DMS153 (cell line): ENCODE measurements at regions not wholly inside any gene's neighbourhood (a gene's known extent, or its start where the extent isn't known, plus 50 kb on each side); places are given as distances from the start of the nearest gene placed in this dataset.
A peak's percentile ranks its signal among the peaks of the same experiment; 100 is the strongest.
"Not testable (repeated sequence)": the region's sequence is repeated elsewhere in the genome, so short reads cannot be mapped to it uniquely, and the experiment has no call there.

Experiments
- DNase-seq: peaks from one replicate; lab custom pipeline; 2025; lab: John Stamatoyannopoulos, UW

- no peak for DNase-seq
These were observed 212.6 kb upstream of the POGK start for GRCh38 chr1:166626711-166627110.

GRCh38 chr1:166627558-166627957, 211.7 kb upstream of the POGK start:
- no peak for DNase-seq

- DNase-seq = no peak
These were observed 211.0 kb upstream of the POGK start for GRCh38 chr1:166628259-166628658.

- no peak for DNase-seq
These were observed 209.3 kb upstream of the POGK start for GRCh38 chr1:166629946-166630345.

- DNase-seq = no peak
These were observed 208.9 kb upstream of the POGK start for GRCh38 chr1:166630369-166630768.

GRCh38 chr1:166638137-166638536, 201.1 kb upstream of the POGK start:
- DNase-seq = no peak

- not testable (repeated sequence) for DNase-seq
These were observed 182.0 kb upstream of the POGK start for GRCh38 chr1:166657228-166657627.

- DNase-seq = not testable (repeated sequence)
These were observed 172.5 kb upstream of the POGK start for GRCh38 chr1:166666790-166667189.

- DNase-seq = not testable (repeated sequence)
These were observed 171.7 kb upstream of the POGK start for GRCh38 chr1:166667600-166667999.

- no peak for DNase-seq
These were observed 167.6 kb upstream of the POGK start for GRCh38 chr1:166671627-166672026.

- DNase-seq = no peak
These were observed 165.6 kb upstream of the POGK start for GRCh38 chr1:166673722-166674121.

GRCh38 chr1:166675213-166675612, 164.1 kb upstream of the POGK start:
- DNase-seq = no peak

GRCh38 chr1:166676981-166677380, 162.3 kb upstream of the POGK start:
- DNase-seq = no peak

- no peak for DNase-seq
These were observed 159.9 kb upstream of the POGK start for GRCh38 chr1:166679369-166679768.

GRCh38 chr1:166682588-166682987, 156.7 kb upstream of the POGK start:
- no peak for DNase-seq

GRCh38 chr1:166684669-166685068, 154.6 kb upstream of the POGK start:
- not testable (repeated sequence) for DNase-seq

GRCh38 chr1:166685200-166685599, 154.1 kb upstream of the POGK start:
- no peak for DNase-seq

- DNase-seq = not testable (repeated sequence)
These were observed 153.4 kb upstream of the POGK start for GRCh38 chr1:166685891-166686290.

- DNase-seq = not testable (repeated sequence)
These were observed 148.7 kb upstream of the POGK start for GRCh38 chr1:166690596-166690995.

GRCh38 chr1:166691476-166691875, 147.8 kb upstream of the POGK start:
- DNase-seq = no peak

- no peak for DNase-seq
These were observed 146.9 kb upstream of the POGK start for GRCh38 chr1:166692346-166692745.

- no peak for DNase-seq
These were observed 146.1 kb upstream of the POGK start for GRCh38 chr1:166693158-166693557.

- DNase-seq = no peak
These were observed 145.5 kb upstream of the POGK start for GRCh38 chr1:166693673-166694297.

- DNase-seq = peak; percentile 16
These were observed 144.2 kb upstream of the POGK start for GRCh38 chr1:166695115-166695514.
